Kasumi-1 (cell line): ENCODE measurements at regions not wholly inside any gene's neighbourhood (a gene's known extent, or its start where the extent isn't known, plus 50 kb on each side); places are given as distances from the start of the nearest gene placed in this dataset.

Experiments
- DNase-seq, 2 experiments: peaks; one replicate each; lab custom pipeline; 2025; lab: John Stamatoyannopoulos, UW

DNA sequence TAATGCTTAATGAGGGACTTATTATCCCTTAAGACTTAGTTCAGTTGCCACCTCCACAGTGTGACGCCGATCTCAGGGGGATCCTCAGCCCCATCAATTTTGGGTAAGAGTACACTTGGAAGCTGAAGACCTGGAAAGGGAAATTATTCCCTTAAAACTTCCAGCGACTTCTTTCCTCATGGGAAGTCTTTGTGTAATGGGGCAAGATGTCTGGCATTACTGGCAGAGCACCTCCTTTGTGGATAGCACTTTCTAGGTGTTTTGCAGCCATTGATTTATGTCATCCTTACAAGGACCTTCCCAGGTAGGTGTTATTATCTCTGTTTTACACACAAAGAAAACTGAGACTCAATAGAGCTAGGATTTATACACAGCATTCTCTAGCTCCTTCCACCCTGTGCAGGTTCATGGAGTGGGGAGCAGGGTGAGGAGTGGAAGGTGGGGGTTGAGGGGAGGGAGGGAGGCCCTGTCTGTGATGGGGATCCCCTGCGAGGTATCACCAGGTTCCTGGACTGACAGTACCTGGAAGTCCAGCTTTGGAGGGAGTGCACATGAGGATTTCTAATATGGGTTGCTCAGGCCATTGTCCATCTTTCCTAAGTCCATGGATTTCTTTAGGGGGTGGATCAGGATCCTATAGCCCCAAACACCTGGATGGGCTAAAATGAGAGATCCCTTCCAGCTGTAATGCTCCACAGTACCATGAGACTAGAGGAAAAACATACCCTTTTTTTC is 79.4 kb downstream of the MYCN start:
- no peak for DNase-seq

DNA sequence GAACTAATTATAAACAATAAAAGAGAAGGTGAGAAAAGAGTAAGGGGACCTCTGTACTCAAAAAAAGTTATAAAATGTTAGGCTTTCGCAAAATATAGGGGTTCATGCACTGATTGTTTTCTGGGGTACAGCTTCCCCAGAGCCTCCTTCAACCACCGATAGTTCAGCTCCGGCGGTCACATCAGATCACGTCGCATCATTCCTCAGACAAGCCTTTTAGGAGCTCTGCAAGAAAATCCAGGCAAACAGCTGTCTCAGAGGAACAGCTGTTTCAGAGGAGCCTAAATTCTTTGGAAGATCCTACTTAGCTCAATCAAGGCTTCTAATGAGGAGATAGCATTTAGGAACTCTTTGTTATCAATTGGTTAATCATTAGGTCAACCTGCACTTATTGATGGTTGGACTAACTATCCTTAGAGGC is 78.7 kb downstream of the MYCN start:
- DNase-seq, result no peak

DNA sequence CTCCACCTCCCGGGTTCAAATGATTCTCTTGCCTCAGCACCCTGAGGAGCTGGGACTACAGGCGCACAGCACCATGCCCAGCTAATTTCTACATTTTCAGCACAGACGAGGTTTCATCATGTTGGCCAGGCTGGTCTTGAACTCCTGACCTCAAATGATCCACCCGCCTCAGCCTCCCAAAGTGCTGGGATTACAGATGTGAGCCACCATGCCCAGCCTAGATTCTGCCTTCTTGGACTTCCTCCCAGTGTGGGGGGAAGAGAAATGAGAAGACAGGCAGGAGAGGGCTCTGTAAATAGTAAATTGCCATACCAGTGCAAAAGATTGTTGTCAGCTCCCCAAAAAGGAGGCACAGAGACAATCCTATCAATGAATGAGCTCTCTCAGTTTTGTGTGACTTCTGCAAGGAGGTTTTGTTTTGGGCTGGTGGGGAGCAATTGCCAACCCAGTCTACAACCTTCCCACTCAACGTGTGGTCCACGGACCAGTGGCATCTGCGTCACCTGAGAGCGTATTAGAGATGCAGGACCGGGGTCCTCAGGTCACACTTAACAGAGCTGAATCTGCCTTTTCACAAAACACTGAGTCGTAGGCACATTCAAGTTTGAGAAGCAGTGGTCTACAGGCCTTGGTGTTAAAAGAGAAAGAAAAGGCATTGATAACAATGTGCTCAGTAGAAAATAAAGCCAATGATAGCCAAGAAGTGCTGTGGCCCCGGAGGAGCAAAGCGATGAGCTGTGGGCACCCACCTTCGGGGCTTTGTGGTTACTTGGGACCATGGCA is 78.1 kb downstream of the MYCN start:
- DNase-seq, result no peak

DNA sequence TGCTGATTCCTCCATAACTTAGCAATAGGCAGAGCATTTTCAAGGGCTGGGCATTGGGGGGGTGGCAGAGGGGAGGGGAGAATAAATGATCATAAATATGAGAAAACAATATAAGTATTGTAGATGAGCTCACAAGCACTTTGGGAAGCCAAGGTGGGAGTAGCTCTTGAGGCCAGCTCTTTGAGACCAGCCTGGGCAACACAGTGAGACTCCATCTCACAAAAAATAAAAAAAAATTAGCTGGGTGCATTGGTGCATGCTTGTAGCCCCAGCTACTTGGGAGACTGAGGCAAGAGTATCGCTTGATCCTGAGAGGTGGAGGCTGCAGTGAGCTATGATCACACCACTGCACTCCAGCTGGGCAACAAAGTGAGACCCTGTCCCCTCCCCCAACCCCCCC is 75.9 kb downstream of the MYCN start:
- no peak for DNase-seq

DNA sequence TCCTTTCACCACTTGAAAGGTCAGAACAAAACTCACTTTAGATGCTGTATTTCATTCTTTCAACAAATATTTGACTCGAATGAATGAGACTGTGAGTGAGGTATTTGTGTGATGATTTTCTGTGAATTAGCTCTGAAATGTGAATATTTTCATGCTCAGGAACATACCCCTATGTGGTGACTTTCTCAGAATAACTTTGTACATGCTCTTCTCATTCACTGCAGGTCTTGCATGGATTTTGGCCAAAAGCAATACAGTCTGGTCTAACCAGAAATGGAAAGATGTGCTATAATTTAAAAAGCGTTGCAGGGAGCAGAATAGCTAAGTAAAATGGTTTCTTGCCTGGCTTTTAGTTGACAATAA is 75.5 kb downstream of the MYCN start:
- DNase-seq, result no peak

DNA sequence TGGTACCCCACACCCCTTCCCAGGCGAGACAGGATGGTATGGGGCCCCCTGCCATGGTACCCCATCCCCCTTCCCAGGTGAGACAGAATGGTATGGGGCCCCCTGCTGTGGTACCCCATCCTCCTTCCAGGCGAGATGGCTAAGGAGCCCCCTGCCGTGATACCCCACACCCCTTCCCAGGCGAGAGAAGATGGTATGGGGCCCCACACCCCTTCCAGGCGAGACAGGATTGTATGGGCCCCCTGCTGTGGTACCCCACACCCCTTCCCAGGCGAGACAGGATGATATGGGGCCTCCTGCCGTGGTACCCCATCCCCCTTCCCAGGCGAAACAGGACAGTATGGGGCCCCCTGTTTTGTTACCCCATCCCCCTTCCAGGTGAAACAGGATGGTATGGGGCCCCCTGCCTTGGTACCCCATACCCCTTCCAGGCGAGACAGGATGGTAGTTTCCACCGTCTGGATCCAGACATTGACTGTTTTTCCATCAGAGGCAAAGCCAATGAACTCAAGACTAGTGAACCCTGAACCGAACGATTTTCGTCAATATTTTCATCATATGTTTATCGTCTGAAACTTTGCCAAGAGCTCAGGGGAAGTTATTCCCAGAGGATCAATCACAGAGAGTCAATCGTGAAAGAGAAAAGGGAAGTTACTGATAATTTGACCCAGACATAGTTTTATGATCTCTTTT is 75.0 kb downstream of the MYCN start:
- no peak for DNase-seq

DNA sequence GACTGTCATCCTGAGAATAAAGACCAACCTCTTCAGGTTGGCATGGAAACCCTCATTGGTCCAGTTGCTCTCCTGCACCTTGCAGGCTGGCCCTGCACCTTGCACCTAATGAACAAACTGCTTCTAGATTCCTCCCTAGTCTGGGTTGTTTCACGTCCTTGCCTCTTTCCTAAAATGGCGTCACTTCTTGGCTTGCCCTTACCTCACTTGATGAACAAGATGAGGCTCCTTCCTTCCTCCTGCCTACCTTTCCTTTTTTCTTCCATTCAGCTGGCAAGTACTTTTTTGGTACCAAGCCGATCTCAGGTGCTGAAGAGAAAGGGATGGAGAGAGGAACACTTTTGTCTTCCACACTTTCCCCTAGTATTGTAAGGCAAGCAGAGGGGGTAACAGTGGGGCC is 74.5 kb downstream of the MYCN start:
- DNase-seq, result no peak

DNA sequence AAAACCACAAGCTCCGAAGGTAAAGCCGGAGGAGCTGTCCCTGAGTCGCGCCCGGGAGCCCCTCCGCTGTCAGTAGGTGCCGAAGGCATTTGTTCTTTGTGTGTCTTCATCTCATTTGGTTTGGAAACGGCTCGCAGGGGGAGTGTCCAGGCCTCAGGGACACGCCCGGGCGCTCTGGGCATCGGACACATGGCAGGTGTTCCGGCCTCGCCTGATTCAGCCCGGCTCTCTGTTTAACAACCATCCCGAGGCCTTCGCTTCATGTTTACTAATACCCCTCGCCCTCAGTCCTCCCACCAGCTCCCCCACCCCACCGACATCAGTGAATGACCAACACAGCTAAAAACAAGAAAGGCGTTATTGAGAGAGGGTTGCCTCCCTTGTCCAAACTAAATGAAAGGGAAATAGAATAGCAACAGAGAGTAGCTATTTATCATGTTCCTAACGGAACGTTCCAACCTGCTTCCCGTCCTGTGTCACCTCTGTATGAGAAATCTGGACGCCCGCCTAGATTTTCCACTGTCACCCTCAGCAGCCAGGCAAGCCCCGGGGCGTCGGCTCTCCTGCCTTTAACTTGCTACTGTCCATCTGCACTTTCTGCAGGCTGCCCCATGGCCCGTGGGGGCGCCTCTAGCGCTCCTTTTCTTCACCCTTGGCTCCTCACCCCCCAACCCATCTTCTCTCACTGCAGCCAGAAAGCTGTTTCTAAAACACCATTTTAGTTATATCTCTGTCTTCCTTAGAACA is 73.9 kb downstream of the MYCN start:
- no peak for DNase-seq

DNA sequence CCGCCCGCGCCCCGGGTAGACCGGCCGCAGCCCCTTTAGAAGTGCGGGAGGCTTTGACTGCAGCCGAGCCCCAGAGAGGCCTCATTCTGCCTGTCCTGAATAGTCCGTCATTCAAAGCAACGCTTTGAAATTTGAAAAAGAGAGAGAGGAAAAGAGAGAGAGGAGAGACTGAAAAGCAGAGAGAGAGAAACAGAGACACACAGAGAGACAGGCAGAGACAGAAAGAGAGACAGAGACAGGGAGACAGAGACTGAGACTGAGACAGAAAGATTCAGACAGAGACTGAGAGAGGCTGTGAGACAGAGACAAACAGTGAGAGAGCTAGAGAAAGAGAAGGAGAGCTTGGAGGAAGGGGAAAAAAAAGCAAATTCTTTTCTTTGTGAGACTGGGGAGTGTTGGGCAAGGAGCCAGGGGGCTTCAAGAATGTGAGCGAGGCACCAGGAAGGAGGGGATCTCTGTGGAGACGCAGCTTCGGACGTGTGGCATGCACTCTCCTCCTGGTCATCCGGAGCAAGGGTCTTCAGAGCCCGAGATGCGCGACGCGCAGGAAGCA is 73.1 kb downstream of the MYCN start:
- no peak for DNase-seq

DNA sequence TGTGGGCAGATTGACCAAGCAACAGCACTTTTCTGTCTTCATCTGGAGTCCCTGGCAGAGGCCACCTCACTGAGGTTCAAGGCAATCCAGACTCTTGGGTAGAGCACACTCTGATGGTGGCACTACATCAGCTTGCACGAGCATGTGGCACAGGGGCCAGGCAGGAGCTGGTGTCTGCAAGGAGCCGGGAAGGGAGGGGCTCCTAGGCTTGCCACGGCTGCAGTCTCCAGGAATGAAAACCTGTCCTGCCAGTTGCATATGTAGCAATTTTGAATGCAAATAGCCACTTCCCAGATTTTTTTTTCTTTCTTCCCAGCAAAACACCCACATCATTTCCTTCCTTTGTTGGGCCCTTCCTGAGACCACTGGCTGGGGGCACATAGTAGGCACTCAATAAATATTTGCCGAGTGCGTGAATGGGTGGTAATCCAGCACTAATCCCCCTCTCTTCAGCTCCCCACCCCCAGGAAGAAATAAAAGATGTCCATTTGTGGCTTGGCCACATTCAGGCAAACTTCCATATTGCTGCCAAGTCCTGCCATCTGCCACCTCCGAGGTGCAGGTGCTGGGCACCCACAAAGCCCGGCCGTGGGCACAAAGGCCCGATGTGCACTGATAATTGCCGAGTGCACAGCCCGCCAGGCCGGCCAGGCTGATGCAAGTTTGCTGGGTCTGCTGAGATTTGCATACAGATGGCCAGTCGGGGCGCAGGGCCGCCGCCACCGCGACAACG is 72.4 kb downstream of the MYCN start:
- DNase-seq, result no peak

DNA sequence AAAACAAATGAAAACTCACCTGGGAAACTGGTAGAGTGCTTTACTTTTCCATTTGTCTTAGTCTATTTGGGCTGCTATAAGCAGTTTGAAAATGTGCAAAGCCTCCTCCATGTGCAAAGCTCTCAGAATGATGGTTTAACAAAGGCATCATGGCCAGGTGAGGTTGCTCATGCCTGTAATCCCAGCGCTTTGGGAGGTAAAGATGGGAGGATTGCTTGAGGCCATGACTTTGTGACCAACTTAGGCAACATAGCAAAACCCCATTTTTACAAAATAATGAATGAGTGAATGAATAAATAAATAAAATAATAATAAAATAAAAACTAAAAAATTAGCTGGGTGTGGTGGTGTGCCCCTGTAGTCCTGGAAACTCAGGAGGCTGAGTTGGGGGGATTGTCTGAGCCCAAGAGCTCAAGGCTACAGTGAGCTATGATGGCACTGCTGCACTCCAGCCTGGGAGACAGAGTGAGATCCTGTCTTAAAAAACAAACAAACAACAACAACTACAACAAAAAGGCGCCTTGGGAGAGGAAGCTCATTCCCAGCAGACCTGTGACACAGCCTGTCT is 71.8 kb downstream of the MYCN start:
- DNase-seq, result no peak

DNA sequence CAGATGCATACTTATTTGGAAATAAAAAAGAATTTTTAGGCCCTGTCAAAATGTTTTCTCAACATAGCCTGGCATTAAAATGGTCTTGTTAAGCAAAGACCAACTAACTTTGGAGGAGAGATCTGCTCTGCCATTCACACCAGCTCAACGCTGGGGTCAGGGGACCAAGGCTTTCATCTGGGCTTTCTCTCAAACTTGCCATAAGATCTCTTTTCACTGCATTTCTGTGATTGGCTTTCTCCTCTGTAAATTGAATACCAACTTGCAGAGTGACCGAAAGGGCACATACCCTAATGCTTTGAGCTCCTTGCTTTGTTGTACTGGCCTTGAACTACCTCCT is 71.2 kb downstream of the MYCN start:
- DNase-seq, result no peak

DNA sequence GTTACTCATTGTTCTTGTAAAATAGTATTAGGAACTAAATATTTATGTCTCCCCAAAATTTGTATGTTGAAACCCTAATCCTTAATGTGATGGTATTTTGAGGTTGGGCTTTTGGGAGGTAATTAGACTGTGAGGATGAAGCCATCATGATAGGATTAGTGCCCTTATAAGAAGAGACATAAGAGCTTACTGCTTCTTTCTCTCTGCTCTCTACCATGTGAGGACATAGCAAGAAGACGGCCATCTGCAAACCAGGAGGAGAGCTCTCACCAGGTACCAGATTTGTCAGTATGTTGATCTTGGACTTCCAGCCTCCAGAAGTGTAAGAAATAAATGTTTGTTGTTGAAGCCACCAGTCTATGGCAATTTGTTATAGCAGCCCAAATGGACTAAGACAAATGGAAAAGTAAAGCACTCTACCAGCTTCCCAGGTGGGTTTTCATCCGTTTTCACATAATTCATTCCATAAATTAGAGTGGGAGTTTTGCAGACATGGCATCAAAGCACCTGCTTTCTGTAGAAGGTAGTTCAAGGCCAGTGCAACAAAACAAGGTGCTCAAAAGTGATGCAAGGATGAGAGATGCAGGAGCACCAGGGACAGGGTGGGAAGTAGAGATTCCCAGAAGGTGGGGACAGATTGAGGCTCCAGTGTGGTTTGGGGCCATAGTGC is 70.7 kb downstream of the MYCN start:
- DNase-seq, result no peak

DNA sequence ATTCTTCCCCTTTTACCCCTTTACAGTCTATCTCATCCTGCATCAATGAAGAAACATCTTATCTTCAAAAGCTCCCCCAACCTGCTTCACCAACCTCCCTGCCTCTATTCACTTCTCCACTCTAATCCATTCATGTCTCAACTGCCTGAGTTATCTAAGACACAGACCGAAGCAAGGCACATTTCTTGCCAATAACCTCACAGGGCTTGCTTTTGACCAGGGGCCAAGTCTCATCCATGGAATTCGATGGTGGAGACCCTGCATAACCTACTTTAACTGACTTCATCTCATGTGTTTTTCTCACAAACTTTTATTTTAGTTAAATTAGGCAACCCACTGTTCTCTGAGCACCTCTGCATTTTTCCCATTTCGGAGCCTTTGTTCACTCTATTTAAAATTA is 69.7 kb downstream of the MYCN start:
- DNase-seq, result no peak

DNA sequence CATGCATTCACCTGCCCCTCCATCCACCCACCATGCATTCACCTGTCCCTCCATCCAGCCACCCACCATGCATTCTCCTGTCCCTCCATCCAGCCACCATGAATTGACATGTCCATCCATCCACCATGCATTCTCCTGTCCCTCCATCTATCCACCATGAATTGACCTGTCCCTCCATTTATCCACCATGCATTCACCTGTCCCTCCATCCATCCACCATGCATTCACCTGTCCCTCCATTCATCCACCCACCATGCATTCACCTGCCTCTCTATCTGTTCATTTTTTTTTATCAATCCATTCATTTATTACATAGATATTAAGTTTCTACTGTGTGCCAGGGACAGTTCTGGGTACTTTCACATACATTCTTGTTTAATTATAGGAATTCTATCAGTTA is 69.2 kb downstream of the MYCN start:
- no peak for DNase-seq

DNA sequence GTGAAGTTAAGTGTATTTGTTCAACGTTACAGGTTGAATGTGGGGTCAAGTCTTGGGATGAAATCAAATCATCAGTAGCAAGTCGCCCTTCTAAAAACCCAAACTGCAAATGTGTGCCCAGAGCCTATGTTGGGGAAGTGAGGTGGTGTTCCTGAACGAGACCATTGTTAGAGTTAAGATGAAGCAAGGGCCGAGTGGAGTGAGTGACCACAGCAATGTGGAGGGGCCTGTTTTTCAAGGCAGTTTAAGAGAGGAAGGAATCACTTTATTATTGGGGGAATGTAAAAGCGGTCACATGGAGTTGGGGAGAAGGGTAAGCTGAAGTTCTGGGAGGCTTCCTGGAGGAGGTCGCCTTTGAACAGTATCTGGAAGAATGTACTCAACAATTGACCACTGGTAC is 68.5 kb downstream of the MYCN start:
- no peak for DNase-seq

DNA sequence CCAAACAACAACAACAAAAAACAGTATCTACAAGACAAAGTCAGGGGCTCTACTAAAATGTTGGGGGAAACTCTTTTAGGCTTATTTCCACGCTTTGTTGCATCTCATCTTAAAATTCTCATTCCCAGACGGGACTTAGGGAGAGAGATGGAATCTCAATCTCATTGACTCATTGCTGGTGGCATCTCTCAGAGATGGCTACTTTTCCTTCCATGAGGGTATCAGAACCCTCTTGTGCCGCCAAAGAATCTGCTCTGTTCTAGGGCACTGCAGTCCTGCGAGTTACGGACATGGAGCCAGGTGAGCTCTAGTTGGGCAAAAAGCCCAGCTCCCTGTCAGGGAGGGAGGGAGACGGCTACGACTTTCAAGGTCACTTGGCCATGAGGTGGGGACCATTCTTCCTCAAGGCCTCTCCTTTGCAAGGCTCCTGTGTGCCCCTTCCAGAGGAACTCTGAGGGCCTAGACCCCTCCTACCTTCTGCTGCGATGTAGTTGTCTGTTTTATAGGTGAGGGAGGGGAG is 68.0 kb downstream of the MYCN start:
- no peak for DNase-seq

DNA sequence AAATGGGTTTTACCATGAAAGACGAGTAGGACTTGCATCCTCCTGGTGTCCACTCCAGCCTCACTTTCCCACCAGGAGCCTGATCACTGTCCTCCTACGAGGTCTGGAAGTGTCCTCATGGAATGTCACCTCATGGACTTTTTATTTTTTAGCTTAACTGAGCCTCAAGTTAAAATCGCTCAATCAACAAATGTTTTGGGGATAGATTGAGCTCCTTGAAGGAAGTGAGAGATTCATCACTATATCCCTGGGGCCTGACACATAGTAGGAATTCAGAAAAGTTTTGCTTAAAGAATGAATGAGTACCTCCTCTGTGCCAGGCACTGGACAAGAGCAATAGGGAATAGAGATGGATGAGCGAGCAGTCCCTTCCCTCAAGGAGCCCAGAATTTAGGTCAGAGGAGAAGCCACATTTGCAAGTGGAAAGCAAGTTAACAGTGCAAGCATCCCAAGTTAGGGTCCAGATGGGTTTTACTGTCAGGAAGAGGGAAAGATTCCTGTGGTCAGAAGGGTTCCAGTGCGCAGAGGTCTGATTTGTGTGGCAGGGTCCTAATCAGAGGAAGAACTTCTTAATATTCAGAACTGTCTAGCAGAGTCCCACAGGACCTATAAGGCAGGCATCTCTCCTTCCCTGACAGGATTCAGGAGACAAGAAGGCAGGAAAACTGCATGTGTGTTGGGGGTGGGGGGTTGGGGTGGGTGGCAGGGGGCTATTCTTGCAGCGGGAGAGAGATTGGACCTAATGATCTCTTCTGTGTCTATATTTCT is 67.0 kb downstream of the MYCN start:
- DNase-seq, result no peak

DNA sequence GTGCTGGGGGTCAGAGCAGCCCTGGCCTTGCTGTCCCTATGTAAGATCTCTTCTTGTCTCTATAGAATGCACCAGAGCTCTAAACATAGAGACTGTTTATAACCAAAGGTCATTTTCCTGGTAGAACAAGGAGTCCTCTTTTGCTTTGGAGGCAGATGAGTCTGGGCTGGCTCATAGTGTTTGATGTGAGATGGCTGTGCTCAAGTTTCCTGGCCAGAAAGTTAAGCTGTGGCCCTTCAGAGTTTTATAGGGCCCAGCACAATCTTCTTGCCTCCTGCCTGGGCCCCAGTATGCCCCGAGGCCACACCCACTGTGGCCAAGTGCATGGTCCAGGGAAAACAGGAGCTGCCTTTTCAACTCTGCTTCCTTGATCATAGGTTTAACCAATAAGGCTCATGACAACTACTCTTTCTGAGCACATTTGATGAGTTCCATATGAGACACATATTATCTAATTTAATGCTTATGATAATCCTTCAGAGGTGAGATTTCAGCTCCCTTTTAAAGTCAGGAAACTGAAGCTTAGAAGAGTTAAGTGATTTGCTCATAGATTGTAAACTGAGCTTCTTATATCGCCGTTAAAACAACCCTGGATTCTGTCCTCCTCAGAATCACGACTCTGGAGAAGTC is 66.3 kb downstream of the MYCN start:
- DNase-seq, result no peak
